Cardiac muscle cell (in vitro differentiated cells and primary cell): ENCODE measurements at regions not wholly inside any gene's neighbourhood (a gene's known extent, or its start where the extent isn't known, plus 50 kb on each side); places are given as distances from the start of the nearest gene placed in this dataset.
A peak's percentile ranks its signal among the peaks of the same experiment; 100 is the strongest.

ENCODE experiments used
- DNase-seq, 2 donors: peaks; one replicate each; pipeline versions ENCODE4 v3.0.0 to v3.0.0-alpha.2; 2010 to 2017; ENCODE audit warnings: low read depth in 1 of 2, low spot score in 1 of 2
- H3K27ac ChIP-seq: fragments of 200-600 bp; sonication (generic); 2 replicates; pipeline ENCODE4 v1.5.1; 2016
- H3K27me3 ChIP-seq: fragments of 200-600 bp; sonication (generic); 2 replicates; pipeline ENCODE4 v1.6.0; 2016; ENCODE audit warnings: control low read depth
- H3K36me3 ChIP-seq: fragments of 200-600 bp; sonication (generic); 2 replicates; pipeline ENCODE4 v1.5.1; 2016; ENCODE audit warnings: control low read depth
- H3K4me1 ChIP-seq: fragments of 200-600 bp; sonication (generic); 2 replicates; pipeline ENCODE4 v1.8.1; 2017; ENCODE audit warnings: low read depth, mild to moderate bottlenecking, mixed run types
- H3K4me3 ChIP-seq: fragments of 200-600 bp; sonication (generic); 2 replicates; pipeline ENCODE4 v1.5.1; 2016; ENCODE audit warnings: mild to moderate bottlenecking
- H3K9me3 ChIP-seq: fragments of 200-600 bp; sonication (generic); 2 replicates; pipeline ENCODE4 v1.5.1; 2017; ENCODE audit warnings: low read depth, mild to moderate bottlenecking, control low read depth
- TF ChIP-seq, protein P1 (sequence below): IDR thresholded peaks from 2 replicates; pipeline ENCODE4 v1.5.1; 2012; ENCODE audit warnings: low read depth, mild to moderate bottlenecking, low read length

DNA sequence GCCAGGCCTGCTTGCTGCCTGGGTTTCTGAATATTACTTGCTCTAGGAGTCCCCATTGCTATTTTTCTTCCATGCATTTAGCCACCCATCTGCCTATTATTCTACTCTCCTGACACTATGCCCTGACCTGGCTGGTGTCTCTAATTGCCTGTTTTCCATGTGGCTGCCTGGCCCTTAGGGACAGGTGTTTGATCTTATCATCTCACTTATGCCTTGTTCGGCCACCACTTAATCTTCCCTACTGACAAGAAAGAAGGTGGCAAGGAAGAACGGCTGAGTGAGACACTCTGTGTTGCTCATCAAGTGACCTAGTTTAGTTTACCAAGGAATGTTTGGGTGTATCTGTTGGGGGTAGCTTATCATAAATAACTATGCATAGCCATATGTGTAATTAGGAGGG is 50.4 kb upstream of the RAPH1 start:
- no peak for DNase-seq
- Histone ChIP-seq H3K27me3 (no peaks in the 10 kb centered on the region), H3K4me3 (no peak overlapping the region), H3K27ac (no peak overlapping the region), H3K4me1 (peaks cover 4% of the 10 kb centered on the region), H3K36me3 (no peaks in the 10 kb centered on the region), H3K9me3 (no peaks in the 10 kb centered on the region)
- TF ChIP-seq, protein P1, sequence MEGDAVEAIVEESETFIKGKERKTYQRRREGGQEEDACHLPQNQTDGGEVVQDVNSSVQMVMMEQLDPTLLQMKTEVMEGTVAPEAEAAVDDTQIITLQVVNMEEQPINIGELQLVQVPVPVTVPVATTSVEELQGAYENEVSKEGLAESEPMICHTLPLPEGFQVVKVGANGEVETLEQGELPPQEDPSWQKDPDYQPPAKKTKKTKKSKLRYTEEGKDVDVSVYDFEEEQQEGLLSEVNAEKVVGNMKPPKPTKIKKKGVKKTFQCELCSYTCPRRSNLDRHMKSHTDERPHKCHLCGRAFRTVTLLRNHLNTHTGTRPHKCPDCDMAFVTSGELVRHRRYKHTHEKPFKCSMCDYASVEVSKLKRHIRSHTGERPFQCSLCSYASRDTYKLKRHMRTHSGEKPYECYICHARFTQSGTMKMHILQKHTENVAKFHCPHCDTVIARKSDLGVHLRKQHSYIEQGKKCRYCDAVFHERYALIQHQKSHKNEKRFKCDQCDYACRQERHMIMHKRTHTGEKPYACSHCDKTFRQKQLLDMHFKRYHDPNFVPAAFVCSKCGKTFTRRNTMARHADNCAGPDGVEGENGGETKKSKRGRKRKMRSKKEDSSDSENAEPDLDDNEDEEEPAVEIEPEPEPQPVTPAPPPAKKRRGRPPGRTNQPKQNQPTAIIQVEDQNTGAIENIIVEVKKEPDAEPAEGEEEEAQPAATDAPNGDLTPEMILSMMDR, result no peak

GRCh38 chr2:203586206-203586605 is 51.1 kb upstream of the RAPH1 start:
- Histone ChIP-seq H3K9me3 (no peaks in the 10 kb centered on the region), H3K36me3 (no peaks in the 10 kb centered on the region), H3K4me3 (no peak overlapping the region), H3K4me1 (peaks cover 4% of the 10 kb centered on the region), H3K27ac (no peak overlapping the region), H3K27me3 (no peaks in the 10 kb centered on the region)
- TF ChIP-seq, protein P1, result no peak
- DNase-seq, result no peak

DNA sequence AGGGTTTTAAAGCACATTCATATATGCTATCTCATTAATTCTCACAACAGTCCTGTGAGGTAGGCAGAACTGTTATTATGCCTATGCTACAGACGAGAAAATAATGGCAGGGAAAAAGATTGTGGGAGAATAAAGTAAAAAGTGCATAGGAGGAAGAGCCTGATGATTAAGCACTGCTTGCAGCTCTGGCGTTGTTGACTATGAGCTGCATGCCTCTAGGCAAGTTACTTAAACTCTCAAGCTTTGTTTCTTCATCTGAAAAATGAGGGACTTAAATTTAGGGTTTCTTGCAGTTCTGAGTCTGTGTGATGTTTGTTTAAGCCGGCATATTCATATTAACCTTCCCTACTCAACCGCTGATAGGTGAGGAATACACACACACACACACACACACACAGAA is 51.6 kb upstream of the RAPH1 start:
- TF ChIP-seq, protein P1, result no peak
- H3K4me3 ChIP-seq, result no peak overlapping the region
- DNase-seq, result peak in 1 of 2 donors; percentile 27
- H3K27me3 ChIP-seq, result no peaks in the 10 kb centered on the region
- H3K4me1 ChIP-seq, result peaks cover 4% of the 10 kb centered on the region
- H3K9me3 ChIP-seq, result no peaks in the 10 kb centered on the region
- no peaks in the 10 kb centered on the region for H3K36me3 ChIP-seq
- H3K27ac ChIP-seq, result no peak overlapping the region

- TF ChIP-seq, protein P1, result no peak
- Histone ChIP-seq H3K4me1 (no peaks in the 10 kb centered on the region), H3K4me3 (no peak overlapping the region), H3K9me3 (no peaks in the 10 kb centered on the region), H3K27ac (no peak overlapping the region), H3K27me3 (no peaks in the 10 kb centered on the region), H3K36me3 (no peaks in the 10 kb centered on the region)
- no peak for DNase-seq
Observed at GRCh38 chr2:203590496-203590895, 55.4 kb upstream of the RAPH1 start.

DNA sequence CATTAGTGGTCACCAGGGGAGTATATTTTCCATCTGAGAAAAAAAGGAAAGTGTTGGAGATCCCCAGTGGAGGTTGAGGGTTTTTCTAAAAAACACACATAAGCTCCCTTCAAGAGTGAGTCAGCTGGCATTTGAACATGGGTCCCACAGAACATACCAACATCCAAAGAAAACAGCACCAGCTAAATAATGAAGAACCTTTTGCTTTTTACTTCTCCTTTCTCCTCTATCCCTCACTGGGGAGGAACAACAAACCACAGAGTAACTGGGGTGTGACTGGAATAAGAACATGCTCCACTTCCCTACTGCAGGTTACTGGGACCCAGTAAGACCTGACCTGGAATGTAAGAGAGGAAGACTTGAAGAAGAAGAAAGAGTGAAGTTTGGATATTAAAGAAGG is 56.5 kb upstream of the RAPH1 start:
- Histone ChIP-seq H3K4me3 (no peak overlapping the region), H3K27me3 (no peaks in the 10 kb centered on the region), H3K9me3 (no peaks in the 10 kb centered on the region), H3K4me1 (no peaks in the 10 kb centered on the region), H3K36me3 (no peaks in the 10 kb centered on the region), H3K27ac (no peak overlapping the region)
- TF ChIP-seq, protein P1, result no peak
- DNase-seq, result no peak

- no peaks in the 10 kb centered on the region for H3K4me1 ChIP-seq
- DNase-seq, result no peak
- TF ChIP-seq, protein P1, result no peak
- no peak overlapping the region for H3K4me3 ChIP-seq
- H3K27me3 ChIP-seq, result no peaks in the 10 kb centered on the region
- no peak overlapping the region for H3K27ac ChIP-seq
- no peaks in the 10 kb centered on the region for H3K9me3 ChIP-seq
- H3K36me3 ChIP-seq, result no peaks in the 10 kb centered on the region
Observed at GRCh38 chr2:203592470-203592869, 57.4 kb upstream of the RAPH1 start.
